Cardiac fibroblast (primary cell): ENCODE measurements at regions not wholly inside any gene's neighbourhood (a gene's known extent, or its start where the extent isn't known, plus 50 kb on each side); places are given as distances from the start of the nearest gene placed in this dataset.

Experiments
- DNase-seq, 2 donors: peaks; one replicate each; pipeline versions ENCODE4 v3.0.0 to v3.0.0-alpha.2; 2010; ENCODE audit warnings: low read depth in 2 of 2
- H3K4me3 ChIP-seq, 2 donors: replicated peaks in 1 of 2; 1 replicate in 1 of 2; 2 replicates in 1 of 2; pipeline ENCODE4 v1.5.1; 2011; ENCODE audit warnings: low read depth in 2 of 2, low read length in 2 of 2, mild to moderate bottlenecking in 2 of 2, moderate library complexity in 1 of 2
- TF ChIP-seq, protein P1 (sequence below): IDR thresholded peaks from one replicate; pipeline ENCODE4 v1.5.1; 2011; ENCODE audit warnings: low read depth, mild to moderate bottlenecking, low read length, inconsistent platforms

- no peak for DNase-seq
- TF ChIP-seq, protein P1, sequence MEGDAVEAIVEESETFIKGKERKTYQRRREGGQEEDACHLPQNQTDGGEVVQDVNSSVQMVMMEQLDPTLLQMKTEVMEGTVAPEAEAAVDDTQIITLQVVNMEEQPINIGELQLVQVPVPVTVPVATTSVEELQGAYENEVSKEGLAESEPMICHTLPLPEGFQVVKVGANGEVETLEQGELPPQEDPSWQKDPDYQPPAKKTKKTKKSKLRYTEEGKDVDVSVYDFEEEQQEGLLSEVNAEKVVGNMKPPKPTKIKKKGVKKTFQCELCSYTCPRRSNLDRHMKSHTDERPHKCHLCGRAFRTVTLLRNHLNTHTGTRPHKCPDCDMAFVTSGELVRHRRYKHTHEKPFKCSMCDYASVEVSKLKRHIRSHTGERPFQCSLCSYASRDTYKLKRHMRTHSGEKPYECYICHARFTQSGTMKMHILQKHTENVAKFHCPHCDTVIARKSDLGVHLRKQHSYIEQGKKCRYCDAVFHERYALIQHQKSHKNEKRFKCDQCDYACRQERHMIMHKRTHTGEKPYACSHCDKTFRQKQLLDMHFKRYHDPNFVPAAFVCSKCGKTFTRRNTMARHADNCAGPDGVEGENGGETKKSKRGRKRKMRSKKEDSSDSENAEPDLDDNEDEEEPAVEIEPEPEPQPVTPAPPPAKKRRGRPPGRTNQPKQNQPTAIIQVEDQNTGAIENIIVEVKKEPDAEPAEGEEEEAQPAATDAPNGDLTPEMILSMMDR = no peak
- H3K4me3 ChIP-seq = no peak overlapping the region
These were observed 236.7 kb downstream of the PIK3R1 start for GRCh38 chr5:68452286-68452685.

- no peak overlapping the region for H3K4me3 ChIP-seq
- TF ChIP-seq, protein P1 = no peak
- no peak for DNase-seq
These were observed 238.6 kb downstream of the PIK3R1 start for GRCh38 chr5:68454172-68454571.

GRCh38 chr5:68454766-68455165 is 239.2 kb downstream of the PIK3R1 start:
- TF ChIP-seq, protein P1 = no peak

DNA sequence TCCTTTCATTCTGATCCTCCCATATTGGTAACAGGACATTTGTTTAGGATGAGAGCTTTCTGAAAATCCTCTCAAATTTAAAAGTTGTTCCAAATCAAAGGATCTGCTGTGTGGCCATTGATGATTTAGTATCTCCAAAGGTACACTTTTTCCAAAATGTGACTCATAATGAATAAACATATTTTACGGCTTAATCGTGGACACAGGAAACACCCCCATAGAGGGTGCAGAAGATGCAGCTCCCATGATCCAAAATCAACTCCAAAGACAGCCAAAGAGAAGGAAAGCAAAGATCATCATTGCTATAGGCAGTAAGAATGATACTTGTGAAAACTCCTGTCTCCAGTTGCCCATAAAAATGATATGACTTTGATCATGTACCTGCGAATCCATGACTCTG is 239.7 kb downstream of the PIK3R1 start:
- peak in 1 of 2 donors; percentile 26 for DNase-seq

More at GRCh38 chr5:68454766-68455165, 239.2 kb downstream of the PIK3R1 start:
- H3K4me3 ChIP-seq = no peak overlapping the region
- DNase-seq = no peak

GRCh38 chr5:68456756-68457217 is 241.2 kb downstream of the PIK3R1 start:
- no peak overlapping the region for H3K4me3 ChIP-seq
- TF ChIP-seq, protein P1 = no peak
- peak; percentile 59 to 68 for DNase-seq

More for the DNA sequence above, 239.7 kb downstream of the PIK3R1 start:
- TF ChIP-seq, protein P1 = no peak
- no peak overlapping the region for H3K4me3 ChIP-seq

DNA sequence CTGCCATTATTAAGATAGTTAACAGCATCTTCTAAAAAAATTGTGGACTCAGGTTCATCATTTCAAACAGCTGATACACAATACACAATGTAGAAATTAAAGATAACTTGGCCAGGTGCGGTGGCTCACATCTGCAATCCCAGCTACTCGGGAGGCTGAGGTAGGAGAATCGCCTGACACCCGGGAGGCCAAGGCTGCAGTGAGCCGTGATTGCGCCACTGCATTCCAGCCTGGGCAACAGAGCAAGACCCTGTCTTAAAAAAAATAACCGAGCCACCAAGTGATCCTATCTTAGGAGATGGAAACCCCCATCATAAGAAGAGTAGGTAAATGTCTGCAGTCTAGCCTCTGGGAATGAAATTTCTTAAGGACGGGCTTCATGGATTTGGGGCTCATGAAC is 241.7 kb downstream of the PIK3R1 start:
- TF ChIP-seq, protein P1 = no peak

GRCh38 chr5:68458416-68459021 is 243.0 kb downstream of the PIK3R1 start:
- DNase-seq = no peak
- TF ChIP-seq, protein P1 = no peak

More for the DNA sequence above, 241.7 kb downstream of the PIK3R1 start:
- no peak for DNase-seq
- no peak overlapping the region for H3K4me3 ChIP-seq

More at GRCh38 chr5:68458416-68459021, 243.0 kb downstream of the PIK3R1 start:
- no peak overlapping the region for H3K4me3 ChIP-seq
